Pancreas (tissue), 10 donors: ENCODE measurements at regions not wholly inside any gene's neighbourhood (a gene's known extent, or its start where the extent isn't known, plus 50 kb on each side); places are given as distances from the start of the nearest gene placed in this dataset.

ENCODE experiments used
- ATAC-seq, 4 donors: fragments of 200-7000 bp; cut with Tn5 transposase; one replicate each; pipeline versions ENCODE4 v1.8.0 to v1.9.1; 2020; ENCODE audit warnings: mild to moderate bottlenecking in 4 of 4, moderate library complexity in 4 of 4
- DNase-seq, 6 donors: peaks; one replicate each; pipeline ENCODE4 v3.0.0-alpha.2; 2020
- FAIRE-seq: peaks from 2 replicates; lab custom pipeline; 2012; peaks lifted over from hg19 to GRCh38; lab: Jason Lieb, UNC
- H3K27ac ChIP-seq, 4 donors: fragments of 200-600 bp; sonication (generic); 1 replicate in 3 of 4; 2 replicates in 1 of 4; pipeline versions ENCODE4 v1.5.0 to v1.8.0; 2020
- H3K27me3 ChIP-seq, 4 donors: fragments of 200-600 bp; one replicate each; pipeline ENCODE4 v1.8.0; 2021
- H3K36me3 ChIP-seq, 3 donors: fragments of 200-600 bp; sonication (generic) in 1 of 3; one replicate each; pipeline versions ENCODE4 v1.5.0 to v1.8.0; 2020 to 2021
- H3K4me1 ChIP-seq, 3 donors: fragments of 200-600 bp; one replicate each; pipeline ENCODE4 v1.8.0; 2021
- H3K4me3 ChIP-seq, 4 donors: fragments of 200-600 bp; sonication (generic) in 2 of 4; one replicate each; pipeline versions ENCODE4 v1.5.0 to v1.8.0; 2020 to 2021
- H3K9me3 ChIP-seq, 4 donors: fragments of 200-600 bp; one replicate each; pipeline ENCODE4 v1.8.0; 2021
- CTCF ChIP-seq, 4 donors: fragments of 200-600 bp; sonication (generic) in 3 of 4; IDR thresholded peaks; one replicate each; pipeline versions ENCODE4 v1.5.0 to v1.8.0; 2021; ENCODE audit warnings: antibody characterized with exemption in 4 of 4
- WGBS, 2 donors: extraction: QIAGEN DNeasy Blood & Tissue Kit; methylation state at CpG; one replicate each; pipeline ENCODE4 v1.1.7; 2013; 5-methylcytosine and 5-hydroxymethylcytosine counted together
- intact Hi-C, 3 donors: fragments of 100-400 bp; cut with DNase I; formaldehyde crosslinking; loops; one replicate each; pipeline versions ENCODE4 v1.11.1 to v1.14.2; 2022
- donor health status: healthy with polysubstance abuse.
- donor health status: DM: no; HTN: no; CAD: no; lungs with moderate emphysema.
- donor health status: DM: no; HTN: no; CAD: no.
- donor health status: control.
- donor health status: control.
- donor health status: Bipolar disorder and iron deficiency.
- donor health status: DM: yes; HTN: yes; CAD: no.
- donor health status: DM: no; HTN: no; CAD: no.
- donor health status: DM: no; HTN: no; CAD: no.
- donor health status: DM: yes; HTN: yes; CAD: no.

- Histone ChIP-seq H3K9me3 (no peaks in the 10 kb centered on the region), H3K36me3 (no peaks in the 10 kb centered on the region), H3K27me3 (no peaks in the 10 kb centered on the region), H3K4me1 (no peaks in the 10 kb centered on the region), H3K4me3 (no peak overlapping the region), H3K27ac (no peak overlapping the region)
- ATAC-seq (no peak), FAIRE-seq (no peak), DNase-seq (no peak)
- 34 to 35% methylated on average over 2 of the region's 2 CpGs for WGBS, 2 donors
- no peak for TF ChIP-seq CTCF (IDR thresholded peaks at IDR 0.05)
- intact Hi-C loops, result no loop called here
Measured at GRCh38 chrX:138534410-138534809, 177.1 kb downstream of the FGF13 start.

GRCh38 chrX:138519296-138519695 is 192.2 kb downstream of the FGF13 start:
- Histone ChIP-seq H3K27me3 (peaks cover 0 to 7% (median 2%) of the 10 kb centered on the region in 4 donors), H3K4me1 (no peaks in the 10 kb centered on the region), H3K9me3 (no peaks in the 10 kb centered on the region), H3K27ac (no peak overlapping the region), H3K36me3 (no peaks in the 10 kb centered on the region), H3K4me3 (no peak overlapping the region)
- no peak for ATAC-seq
- DNase-seq, result no peak
- 5 to 17% methylated on average over 2 of the region's 2 CpGs for WGBS, 2 donors
- TF ChIP-seq CTCF (IDR thresholded peaks at IDR 0.05), result no peak
- intact Hi-C loops, result no loop called here
- FAIRE-seq, result no peak

GRCh38 chrX:138504273-138504672 is 207.2 kb downstream of the FGF13 start:
- Histone ChIP-seq H3K9me3 (no peaks in the 10 kb centered on the region), H3K4me3 (no peak overlapping the region), H3K27ac (no peak overlapping the region), H3K4me1 (no peaks in the 10 kb centered on the region), H3K36me3 (no peaks in the 10 kb centered on the region), H3K27me3 (no peaks in the 10 kb centered on the region)
- FAIRE-seq, result peak; percentile 79
- no peak for TF ChIP-seq CTCF (IDR thresholded peaks at IDR 0.05)
- WGBS, 2 donors, result 44 to 65% methylated on average over 3 of the region's 3 CpGs
- no peak for DNase-seq
- intact Hi-C loops, result no loop called here
- ATAC-seq, result no peak

GRCh38 chrX:138492371-138492770 is 219.1 kb downstream of the FGF13 start:
- Histone ChIP-seq H3K4me3 (no peak overlapping the region), H3K27ac (no peak overlapping the region), H3K4me1 (no peaks in the 10 kb centered on the region), H3K36me3 (no peaks in the 10 kb centered on the region), H3K9me3 (no peaks in the 10 kb centered on the region), H3K27me3 (peaks cover 0 to 11% (median 0%) of the 10 kb centered on the region in 4 donors)
- no peak for TF ChIP-seq CTCF (IDR thresholded peaks at IDR 0.05)
- DNase-seq (no peak), FAIRE-seq (no peak), ATAC-seq (no peak)
- WGBS, 2 donors, result 65 to 80% methylated on average over 3 of the region's 3 CpGs
- intact Hi-C loops, result no loop called here

GRCh38 chrX:138487866-138488265 is 223.7 kb downstream of the FGF13 start:
- H3K4me3 ChIP-seq, result no peak overlapping the region
- no peaks in the 10 kb centered on the region for H3K4me1 ChIP-seq
- intact Hi-C loops, result no loop called here
- ATAC-seq, result no peak
- 53 to 54% methylated on average over 6 of the region's 6 CpGs for WGBS, 2 donors
- no peak overlapping the region for H3K27ac ChIP-seq
- H3K9me3 ChIP-seq, result no peaks in the 10 kb centered on the region
- FAIRE-seq, result no peak
- H3K36me3 ChIP-seq, result no peaks in the 10 kb centered on the region
- peak in 1 of 6 donors; percentile 31 for DNase-seq
- no peak for TF ChIP-seq CTCF (IDR thresholded peaks at IDR 0.05)
- no peaks in the 10 kb centered on the region for H3K27me3 ChIP-seq
